ENCODE measurements at regions not wholly inside any gene's neighbourhood (a gene's known extent, or its start where the extent isn't known, plus 50 kb on each side); places are given as distances from the start of the nearest gene placed in this dataset.

DNA sequence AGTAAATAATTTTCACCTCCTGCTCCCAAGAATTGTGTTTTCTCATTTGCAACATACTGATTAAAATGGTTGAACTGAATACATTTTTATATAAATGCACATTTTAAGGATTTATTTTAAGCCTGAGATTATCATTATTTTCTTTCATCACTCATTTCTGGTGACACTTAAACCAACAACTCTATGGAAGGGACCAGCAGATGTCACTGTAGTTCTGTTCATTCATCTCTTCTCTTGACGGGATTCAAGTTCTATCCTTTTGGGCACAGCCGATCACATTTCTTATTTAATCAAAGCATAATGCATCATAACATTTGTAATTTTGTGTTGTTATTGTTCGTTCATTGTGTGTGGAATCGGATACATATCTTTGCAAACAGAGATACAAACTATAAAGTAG is 417.9 kb downstream of the HRH4 start:
- TF ChIP-seq, protein P1, sequence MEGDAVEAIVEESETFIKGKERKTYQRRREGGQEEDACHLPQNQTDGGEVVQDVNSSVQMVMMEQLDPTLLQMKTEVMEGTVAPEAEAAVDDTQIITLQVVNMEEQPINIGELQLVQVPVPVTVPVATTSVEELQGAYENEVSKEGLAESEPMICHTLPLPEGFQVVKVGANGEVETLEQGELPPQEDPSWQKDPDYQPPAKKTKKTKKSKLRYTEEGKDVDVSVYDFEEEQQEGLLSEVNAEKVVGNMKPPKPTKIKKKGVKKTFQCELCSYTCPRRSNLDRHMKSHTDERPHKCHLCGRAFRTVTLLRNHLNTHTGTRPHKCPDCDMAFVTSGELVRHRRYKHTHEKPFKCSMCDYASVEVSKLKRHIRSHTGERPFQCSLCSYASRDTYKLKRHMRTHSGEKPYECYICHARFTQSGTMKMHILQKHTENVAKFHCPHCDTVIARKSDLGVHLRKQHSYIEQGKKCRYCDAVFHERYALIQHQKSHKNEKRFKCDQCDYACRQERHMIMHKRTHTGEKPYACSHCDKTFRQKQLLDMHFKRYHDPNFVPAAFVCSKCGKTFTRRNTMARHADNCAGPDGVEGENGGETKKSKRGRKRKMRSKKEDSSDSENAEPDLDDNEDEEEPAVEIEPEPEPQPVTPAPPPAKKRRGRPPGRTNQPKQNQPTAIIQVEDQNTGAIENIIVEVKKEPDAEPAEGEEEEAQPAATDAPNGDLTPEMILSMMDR (IDR thresholded peaks at IDR 0.05), result peak; percentile 46; the same call in 1 of the 2 replicates
- no peak for TF ChIP-seq SIN3A (IDR thresholded peaks at IDR 0.05; ENCODE audit: borderline replicate concordance, insufficient read depth, low read depth, low read length)
- TF ChIP-seq TCF7L2 (IDR thresholded peaks at IDR 0.05; ENCODE audit: low read depth, low read length), result no peak
- TF ChIP-seq, protein P2, sequence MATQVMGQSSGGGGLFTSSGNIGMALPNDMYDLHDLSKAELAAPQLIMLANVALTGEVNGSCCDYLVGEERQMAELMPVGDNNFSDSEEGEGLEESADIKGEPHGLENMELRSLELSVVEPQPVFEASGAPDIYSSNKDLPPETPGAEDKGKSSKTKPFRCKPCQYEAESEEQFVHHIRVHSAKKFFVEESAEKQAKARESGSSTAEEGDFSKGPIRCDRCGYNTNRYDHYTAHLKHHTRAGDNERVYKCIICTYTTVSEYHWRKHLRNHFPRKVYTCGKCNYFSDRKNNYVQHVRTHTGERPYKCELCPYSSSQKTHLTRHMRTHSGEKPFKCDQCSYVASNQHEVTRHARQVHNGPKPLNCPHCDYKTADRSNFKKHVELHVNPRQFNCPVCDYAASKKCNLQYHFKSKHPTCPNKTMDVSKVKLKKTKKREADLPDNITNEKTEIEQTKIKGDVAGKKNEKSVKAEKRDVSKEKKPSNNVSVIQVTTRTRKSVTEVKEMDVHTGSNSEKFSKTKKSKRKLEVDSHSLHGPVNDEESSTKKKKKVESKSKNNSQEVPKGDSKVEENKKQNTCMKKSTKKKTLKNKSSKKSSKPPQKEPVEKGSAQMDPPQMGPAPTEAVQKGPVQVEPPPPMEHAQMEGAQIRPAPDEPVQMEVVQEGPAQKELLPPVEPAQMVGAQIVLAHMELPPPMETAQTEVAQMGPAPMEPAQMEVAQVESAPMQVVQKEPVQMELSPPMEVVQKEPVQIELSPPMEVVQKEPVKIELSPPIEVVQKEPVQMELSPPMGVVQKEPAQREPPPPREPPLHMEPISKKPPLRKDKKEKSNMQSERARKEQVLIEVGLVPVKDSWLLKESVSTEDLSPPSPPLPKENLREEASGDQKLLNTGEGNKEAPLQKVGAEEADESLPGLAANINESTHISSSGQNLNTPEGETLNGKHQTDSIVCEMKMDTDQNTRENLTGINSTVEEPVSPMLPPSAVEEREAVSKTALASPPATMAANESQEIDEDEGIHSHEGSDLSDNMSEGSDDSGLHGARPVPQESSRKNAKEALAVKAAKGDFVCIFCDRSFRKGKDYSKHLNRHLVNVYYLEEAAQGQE (IDR thresholded peaks at IDR 0.05; ENCODE audit: insufficient read depth in 1 of 2, low read depth in 2 of 2, low read length in 1 of 2), result no peak
